H9 (cell line): ENCODE measurements at regions not wholly inside any gene's neighbourhood (a gene's known extent, or its start where the extent isn't known, plus 50 kb on each side); places are given as distances from the start of the nearest gene placed in this dataset.

Source experiments
- DNase-seq: peaks from one replicate; pipeline ENCODE4 v3.0.0-alpha.2; 2017
- H2AFZ ChIP-seq: one replicate; pipeline ENCODE4 v1.6.1; 2013; ENCODE audit warnings: mild to moderate bottlenecking, low read length, control low read depth, moderate library complexity
- H2AK5ac ChIP-seq: 2 replicates; pipeline ENCODE4 v1.6.1; 2013; ENCODE audit warnings: low read length, control low read depth, mixed read lengths; ENCODE audit not compliant: insufficient read length
- H2BK120ac ChIP-seq: one replicate; pipeline ENCODE4 v1.6.1; 2013; ENCODE audit warnings: low read depth, mild to moderate bottlenecking, low read length, control low read depth, inconsistent platforms; ENCODE audit not compliant: poor library complexity, severe bottlenecking
- H2BK12ac ChIP-seq: 2 replicates; pipeline ENCODE4 v1.6.1; 2013; ENCODE audit warnings: low read length, control low read depth, mixed read lengths, low read depth; ENCODE audit not compliant: insufficient read length
- H2BK15ac ChIP-seq: 2 replicates; pipeline ENCODE4 v1.6.1; 2013; ENCODE audit warnings: low read depth, low read length, control low read depth
- H2BK20ac ChIP-seq: one replicate; pipeline ENCODE4 v1.6.1; 2013; ENCODE audit warnings: low read depth, mild to moderate bottlenecking, low read length, control low read depth, inconsistent platforms; ENCODE audit not compliant: poor library complexity, severe bottlenecking
- H2BK5ac ChIP-seq: 2 replicates; pipeline ENCODE4 v1.6.1; 2013; ENCODE audit warnings: low read length, control low read depth, mixed read lengths; ENCODE audit not compliant: insufficient read length
- H3K14ac ChIP-seq: 2 replicates; pipeline ENCODE4 v1.6.1; 2013; ENCODE audit warnings: low read length, control low read depth; ENCODE audit not compliant: insufficient read depth
- H3K18ac ChIP-seq: 2 replicates; pipeline ENCODE4 v1.6.1; 2013; ENCODE audit warnings: low read depth, mild to moderate bottlenecking, mixed read lengths, low read length, control low read depth; ENCODE audit not compliant: insufficient read length
- H3K23ac ChIP-seq: 2 replicates; pipeline ENCODE4 v1.6.1; 2013; ENCODE audit warnings: low read length, control low read depth, mixed read lengths, low read depth; ENCODE audit not compliant: insufficient read length
- H3K23me2 ChIP-seq: 2 replicates; pipeline ENCODE4 v1.6.1; 2013; ENCODE audit warnings: low read depth, mild to moderate bottlenecking, mixed read lengths, low read length, control low read depth; ENCODE audit not compliant: insufficient read length, poor library complexity, severe bottlenecking
- H3K27ac ChIP-seq: 2 replicates; pipeline ENCODE4 v1.5.1; 2013; ENCODE audit warnings: low read length, control low read depth, mixed read lengths, low read depth; ENCODE audit not compliant: insufficient read length
- H3K27me3 ChIP-seq: 2 replicates; pipeline ENCODE4 v1.6.1; 2013; ENCODE audit warnings: low read length, control low read depth, inconsistent platforms; ENCODE audit not compliant: insufficient read depth
- H3K4ac ChIP-seq: 2 replicates; pipeline ENCODE4 v1.6.1; 2013; ENCODE audit warnings: low read depth, mild to moderate bottlenecking, control low read depth, inconsistent platforms, low read length, moderate library complexity
- H3K4me1 ChIP-seq: 2 replicates; pipeline ENCODE4 v1.6.1; 2013; ENCODE audit warnings: low read length, control low read depth, inconsistent platforms; ENCODE audit not compliant: insufficient read depth
- H3K4me2 ChIP-seq: 2 replicates; pipeline ENCODE4 v1.6.1; 2013; ENCODE audit warnings: low read length, control low read depth, mixed read lengths; ENCODE audit not compliant: insufficient read length, insufficient read depth
- H3K56ac ChIP-seq: 2 replicates; pipeline ENCODE4 v1.6.1; 2013; ENCODE audit warnings: low read depth, mild to moderate bottlenecking, mixed read lengths, low read length, control low read depth; ENCODE audit not compliant: insufficient read length
- H3K79me1 ChIP-seq: 2 replicates; pipeline ENCODE4 v1.6.1; 2013; ENCODE audit warnings: low read depth, mild to moderate bottlenecking, moderate library complexity, low read length, control low read depth, inconsistent platforms; ENCODE audit not compliant: insufficient read depth, poor library complexity, severe bottlenecking
- H3K79me2 ChIP-seq: 2 replicates; pipeline ENCODE4 v1.6.1; 2013; ENCODE audit warnings: low read length, control low read depth, inconsistent platforms; ENCODE audit not compliant: insufficient read depth
- H3K9ac ChIP-seq: 2 replicates; pipeline ENCODE4 v1.6.1; 2013; ENCODE audit warnings: low read length, control low read depth, mixed read lengths; ENCODE audit not compliant: insufficient read length; ENCODE audit errors: extremely low read depth
- H3K9me3 ChIP-seq: one replicate; pipeline ENCODE4 v1.6.1; 2013; ENCODE audit warnings: low read depth, low read length, inconsistent platforms; ENCODE audit not compliant: control insufficient read depth
- H3T11ph ChIP-seq: one replicate; pipeline ENCODE4 v1.6.1; 2013; ENCODE audit warnings: mild to moderate bottlenecking, low read length, control low read depth, inconsistent platforms
- H4K20me1 ChIP-seq: one replicate; pipeline ENCODE4 v1.6.1; 2013; ENCODE audit not compliant: control insufficient read depth, insufficient read length, insufficient read depth
- H4K5ac ChIP-seq: 2 replicates; pipeline ENCODE4 v1.6.1; 2013; ENCODE audit warnings: low read depth, mild to moderate bottlenecking, mixed read lengths, low read length, control low read depth; ENCODE audit not compliant: insufficient read length
- H4K8ac ChIP-seq: replicated peaks from 2 replicates; pipeline ENCODE4 v1.6.1; 2013; ENCODE audit warnings: low read length, control low read depth, mixed read lengths, low read depth; ENCODE audit not compliant: insufficient read length
- H4K91ac ChIP-seq: 2 replicates; pipeline ENCODE4 v1.6.1; 2013; ENCODE audit warnings: low read depth, mild to moderate bottlenecking, moderate library complexity, mixed read lengths, low read length, control low read depth; ENCODE audit not compliant: insufficient read length
- H3K27ac Mint-ChIP-seq, 3 experiments: 2 replicates in 2 of 3; 3 replicates in 1 of 3; pipeline ENCODE4 v1.8.0; 2020 to 2021; ENCODE audit warnings: mixed read lengths in 3 of 3, mild to moderate bottlenecking in 1 of 3, moderate library complexity in 1 of 3
- H3K27me3 Mint-ChIP-seq: 2 replicates; pipeline ENCODE4 v1.8.0; 2021; ENCODE audit warnings: low read depth, mild to moderate bottlenecking, moderate library complexity, mixed read lengths
- H3K36me3 Mint-ChIP-seq, 3 experiments: 2 replicates in 2 of 3; 3 replicates in 1 of 3; pipeline ENCODE4 v1.8.0; 2020 to 2021; ENCODE audit warnings: low read depth in 3 of 3, mixed read lengths in 3 of 3; ENCODE audit not compliant: insufficient read depth in 1 of 3
- H3K4me1 Mint-ChIP-seq, 2 experiments: 2 replicates each; pipeline ENCODE4 v1.8.0; 2020; ENCODE audit warnings: mixed read lengths in 2 of 2
- H3K4me3 Mint-ChIP-seq, 2 experiments: 2 replicates in 1 of 2; 3 replicates in 1 of 2; pipeline ENCODE4 v1.8.0; 2020 to 2021; ENCODE audit warnings: mild to moderate bottlenecking in 2 of 2, mixed read lengths in 2 of 2, moderate library complexity in 1 of 2
- H3K9me3 Mint-ChIP-seq, 2 experiments: 2 replicates in 1 of 2; 3 replicates in 1 of 2; pipeline ENCODE4 v1.8.0; 2020; ENCODE audit warnings: mild to moderate bottlenecking in 2 of 2, mixed read lengths in 2 of 2, moderate library complexity in 1 of 2
- WGBS: extraction: QIAGEN DNeasy Blood & Tissue Kit; methylation state at CpG from one replicate; pipeline ENCODE4 v1.1.7; 2013; ENCODE audit warnings: missing lambda C conversion rate, low lambda C conversion rate, mixed read lengths; ENCODE audit not compliant: insufficient read length; ENCODE audit errors: extremely low coverage; 5-methylcytosine and 5-hydroxymethylcytosine counted together
- TF ChIP-seq, protein P1 (sequence below): fragments of 200-600 bp; sonication (generic); conservative IDR thresholded peaks from 3 replicates; pipeline ENCODE4 v1.8.0; 2021; ENCODE audit warnings: antibody characterized with exemption, mild to moderate bottlenecking

DNA sequence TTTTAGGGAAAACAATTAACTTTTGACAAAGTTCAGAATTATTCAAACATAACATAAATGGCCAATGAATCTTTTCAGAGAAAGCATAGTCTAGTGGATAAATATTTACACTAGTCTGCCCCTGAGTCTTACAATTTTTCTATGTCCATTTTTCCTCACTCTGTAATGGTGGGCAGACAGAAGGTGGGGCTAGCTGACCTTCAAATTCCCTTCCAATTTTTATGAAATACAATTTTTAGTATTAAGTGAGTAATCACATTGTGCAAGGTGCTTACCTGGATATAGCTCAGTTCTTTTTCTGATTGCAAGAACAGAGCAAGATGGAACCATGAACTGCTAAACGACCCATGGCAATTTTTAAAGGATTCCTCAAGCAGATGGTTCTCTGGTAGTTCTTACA, 441.7 kb upstream of the NR2F2 start:
- H3K27ac ChIP-seq, result no peak overlapping the region
- H4K91ac ChIP-seq, result no peak overlapping the region
- no peak overlapping the region for H2BK5ac ChIP-seq
- no CpG with 5 or more reads among the region's 1 CpG for WGBS
- H3K79me2 ChIP-seq, result no peaks in the 10 kb centered on the region
- H3K27me3 ChIP-seq, result no peaks in the 10 kb centered on the region
- no peaks in the 10 kb centered on the region for H4K20me1 ChIP-seq
- H2AFZ ChIP-seq, result no peak overlapping the region
- H3K4me1 ChIP-seq, result 0 out of 2 replicates have a peak, but pooled peaks cover 1% of the 10 kb centered on the region
- H3K79me1 ChIP-seq, result no peaks in the 10 kb centered on the region
- Mint-ChIP-seq H3K4me3 (no peak overlapping the region), H3K27ac (no peak overlapping the region), H3K9me3 (no peaks in the 10 kb centered on the region), H3K36me3 (no peaks in the 10 kb centered on the region), H3K4me1 (peaks cover 5 to 7% of the 10 kb centered on the region in 2 experiments), H3K27me3 (no peaks in the 10 kb centered on the region)
- no peak overlapping the region for H3K14ac ChIP-seq
- no peak overlapping the region for H3K9ac ChIP-seq
- H2AK5ac ChIP-seq, result no peak overlapping the region
- H3K18ac ChIP-seq, result no peak overlapping the region
- no peak overlapping the region for H2BK20ac ChIP-seq
- H3K4ac ChIP-seq, result no peak overlapping the region
- H3K9me3 ChIP-seq, result no peaks in the 10 kb centered on the region
- H3K23me2 ChIP-seq, result no peaks in the 10 kb centered on the region
- H4K5ac ChIP-seq, result no peak overlapping the region
- TF ChIP-seq, protein P1, sequence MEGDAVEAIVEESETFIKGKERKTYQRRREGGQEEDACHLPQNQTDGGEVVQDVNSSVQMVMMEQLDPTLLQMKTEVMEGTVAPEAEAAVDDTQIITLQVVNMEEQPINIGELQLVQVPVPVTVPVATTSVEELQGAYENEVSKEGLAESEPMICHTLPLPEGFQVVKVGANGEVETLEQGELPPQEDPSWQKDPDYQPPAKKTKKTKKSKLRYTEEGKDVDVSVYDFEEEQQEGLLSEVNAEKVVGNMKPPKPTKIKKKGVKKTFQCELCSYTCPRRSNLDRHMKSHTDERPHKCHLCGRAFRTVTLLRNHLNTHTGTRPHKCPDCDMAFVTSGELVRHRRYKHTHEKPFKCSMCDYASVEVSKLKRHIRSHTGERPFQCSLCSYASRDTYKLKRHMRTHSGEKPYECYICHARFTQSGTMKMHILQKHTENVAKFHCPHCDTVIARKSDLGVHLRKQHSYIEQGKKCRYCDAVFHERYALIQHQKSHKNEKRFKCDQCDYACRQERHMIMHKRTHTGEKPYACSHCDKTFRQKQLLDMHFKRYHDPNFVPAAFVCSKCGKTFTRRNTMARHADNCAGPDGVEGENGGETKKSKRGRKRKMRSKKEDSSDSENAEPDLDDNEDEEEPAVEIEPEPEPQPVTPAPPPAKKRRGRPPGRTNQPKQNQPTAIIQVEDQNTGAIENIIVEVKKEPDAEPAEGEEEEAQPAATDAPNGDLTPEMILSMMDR, result no peak
- H2BK120ac ChIP-seq, result no peak overlapping the region
- H2BK15ac ChIP-seq, result no peak overlapping the region
- no peak for DNase-seq
- H3K4me2 ChIP-seq, result no peak overlapping the region
- H3T11ph ChIP-seq, result no peak overlapping the region
- H3K56ac ChIP-seq, result no peak overlapping the region
- H2BK12ac ChIP-seq, result no peak overlapping the region
- no peak overlapping the region for H3K23ac ChIP-seq
- H4K8ac ChIP-seq, result no peak overlapping the region
